Astrocyte (in vitro differentiated cells and primary cell): ENCODE measurements at regions not wholly inside any gene's neighbourhood (a gene's known extent, or its start where the extent isn't known, plus 50 kb on each side); places are given as distances from the start of the nearest gene placed in this dataset.

Source experiments
- DNase-seq: peaks from one replicate; pipeline ENCODE4 v3.0.0-alpha.2; 2010; ENCODE audit warnings: low read depth
- FAIRE-seq: peaks from 2 replicates; lab custom pipeline; 2011; peaks lifted over from hg19 to GRCh38; lab: Jason Lieb, UNC
- H2AFZ ChIP-seq: 2 replicates; pipeline ENCODE4 v1.6.0; 2012; ENCODE audit warnings: low read depth, low read length, inconsistent platforms
- H3K27ac ChIP-seq: 2 replicates; pipeline ENCODE4 v1.5.1; 2011; ENCODE audit warnings: low read depth, low read length, inconsistent platforms
- H3K27me3 ChIP-seq: 2 replicates; pipeline ENCODE4 v1.6.0; 2011; ENCODE audit warnings: low read length, inconsistent platforms; ENCODE audit not compliant: insufficient read depth
- H3K36me3 ChIP-seq: 2 replicates; pipeline ENCODE4 v1.5.1; 2011; ENCODE audit warnings: low read length, inconsistent platforms; ENCODE audit not compliant: insufficient read depth
- H3K4me1 ChIP-seq: 2 replicates; pipeline ENCODE4 v1.5.1; 2011; ENCODE audit warnings: low read length, inconsistent platforms; ENCODE audit not compliant: insufficient read depth
- H3K4me2 ChIP-seq: 2 replicates; pipeline ENCODE4 v1.6.0; 2012; ENCODE audit warnings: low read length, inconsistent platforms
- H3K4me3 ChIP-seq: 2 replicates; pipeline ENCODE4 v1.5.1; 2011; ENCODE audit warnings: low read depth, mild to moderate bottlenecking, low read length, inconsistent platforms; ENCODE audit not compliant: insufficient read depth
- H3K79me2 ChIP-seq: 2 replicates; pipeline ENCODE4 v1.6.0; 2012; ENCODE audit warnings: mild to moderate bottlenecking, low read length, inconsistent platforms; ENCODE audit not compliant: insufficient read depth
- H3K9ac ChIP-seq: 2 replicates; pipeline ENCODE4 v1.6.0; 2012; ENCODE audit warnings: mild to moderate bottlenecking, low read length, inconsistent platforms
- H3K9me3 ChIP-seq: 2 replicates; pipeline ENCODE4 v1.5.1; 2012; ENCODE audit warnings: low read depth, mild to moderate bottlenecking, low read length, inconsistent platforms; ENCODE audit not compliant: insufficient read depth
- H4K20me1 ChIP-seq: 2 replicates; pipeline ENCODE4 v1.6.0; 2012; ENCODE audit warnings: low read length, inconsistent platforms; ENCODE audit not compliant: insufficient read depth
- H3K27ac Mint-ChIP-seq: one replicate; pipeline ENCODE4 v1.8.0; 2021; ENCODE audit warnings: mild to moderate bottlenecking, mixed read lengths; ENCODE audit not compliant: unreplicated experiment
- H3K27me3 Mint-ChIP-seq: one replicate; pipeline ENCODE4 v1.8.0; 2021; ENCODE audit warnings: low read depth, mixed read lengths; ENCODE audit not compliant: unreplicated experiment
- H3K36me3 Mint-ChIP-seq: one replicate; pipeline ENCODE4 v1.8.0; 2021; ENCODE audit warnings: low read depth, mixed read lengths; ENCODE audit not compliant: unreplicated experiment
- H3K4me1 Mint-ChIP-seq: one replicate; pipeline ENCODE4 v1.8.0; 2021; ENCODE audit warnings: low read depth, mixed read lengths; ENCODE audit not compliant: unreplicated experiment
- H3K4me3 Mint-ChIP-seq: one replicate; pipeline ENCODE4 v1.8.0; 2021; ENCODE audit warnings: mild to moderate bottlenecking, moderate library complexity, mixed read lengths; ENCODE audit not compliant: unreplicated experiment
- H3K9me3 Mint-ChIP-seq: one replicate; pipeline ENCODE4 v1.8.0; 2021; ENCODE audit warnings: mild to moderate bottlenecking, mixed read lengths; ENCODE audit not compliant: unreplicated experiment
- CTCF ChIP-seq: IDR thresholded peaks from 2 replicates; pipeline ENCODE4 v1.5.1; 2011; ENCODE audit warnings: low read depth, mild to moderate bottlenecking, inconsistent platforms, low read length, moderate library complexity; ENCODE audit not compliant: insufficient read depth
- EZH2 ChIP-seq: IDR thresholded peaks from 2 replicates; pipeline ENCODE4 v1.6.1; 2012; ENCODE audit warnings: mild to moderate bottlenecking, low read length, inconsistent platforms; ENCODE audit not compliant: insufficient read depth

GRCh38 chr5:161169776-161170175, 317.8 kb upstream of the ATP10B start:
- H3K36me3 Mint-ChIP-seq, result no peaks in the 10 kb centered on the region
- Histone ChIP-seq H3K27me3 (no peaks in the 10 kb centered on the region), H3K4me3 (no peak overlapping the region), H3K4me1 (no peaks in the 10 kb centered on the region), H3K9me3 (no peaks in the 10 kb centered on the region), H3K36me3 (no peaks in the 10 kb centered on the region), H4K20me1 (no peaks in the 10 kb centered on the region), H3K27ac (no peak overlapping the region), H2AFZ (no peak overlapping the region), H3K79me2 (no peaks in the 10 kb centered on the region), H3K4me2 (no peak overlapping the region), H3K9ac (no peak overlapping the region)
- no peak overlapping the region for H3K4me3 Mint-ChIP-seq
- no peak for DNase-seq
- no peaks in the 10 kb centered on the region for H3K9me3 Mint-ChIP-seq
- TF ChIP-seq CTCF (no peak), EZH2 (no peak)
- H3K27me3 Mint-ChIP-seq, result no peaks in the 10 kb centered on the region
- no peak overlapping the region for H3K27ac Mint-ChIP-seq
- FAIRE-seq, result no peak
- H3K4me1 Mint-ChIP-seq, result no peaks in the 10 kb centered on the region

GRCh38 chr5:161167016-161167767, 315.2 kb upstream of the ATP10B start:
- FAIRE-seq, result no peak
- Histone ChIP-seq H3K4me2 (no peak overlapping the region), H4K20me1 (no peaks in the 10 kb centered on the region), H3K9ac (no peak overlapping the region), H3K4me3 (no peak overlapping the region), H3K36me3 (no peaks in the 10 kb centered on the region), H3K9me3 (no peaks in the 10 kb centered on the region), H3K79me2 (no peaks in the 10 kb centered on the region), H3K4me1 (no peaks in the 10 kb centered on the region), H2AFZ (no peak overlapping the region), H3K27me3 (no peaks in the 10 kb centered on the region), H3K27ac (no peak overlapping the region)
- H3K9me3 Mint-ChIP-seq, result peaks cover 1% of the 10 kb centered on the region
- no peak for DNase-seq
- no peaks in the 10 kb centered on the region for H3K36me3 Mint-ChIP-seq
- H3K4me3 Mint-ChIP-seq, result no peak overlapping the region
- no peak overlapping the region for H3K27ac Mint-ChIP-seq
- H3K4me1 Mint-ChIP-seq, result no peaks in the 10 kb centered on the region
- H3K27me3 Mint-ChIP-seq, result no peaks in the 10 kb centered on the region
- TF ChIP-seq EZH2 (no peak), CTCF (no peak)

GRCh38 chr5:161165998-161166660, 314.1 kb upstream of the ATP10B start:
- no peak for TF ChIP-seq CTCF
- TF ChIP-seq EZH2, result no peak
- Histone ChIP-seq H3K4me1 (no peaks in the 10 kb centered on the region), H3K4me2 (no peak overlapping the region), H4K20me1 (no peaks in the 10 kb centered on the region), H3K4me3 (no peak overlapping the region), H3K79me2 (no peaks in the 10 kb centered on the region), H3K9me3 (no peaks in the 10 kb centered on the region), H3K36me3 (no peaks in the 10 kb centered on the region), H3K9ac (no peak overlapping the region), H2AFZ (no peak overlapping the region), H3K27me3 (no peaks in the 10 kb centered on the region), H3K27ac (no peak overlapping the region)
- no peaks in the 10 kb centered on the region for H3K36me3 Mint-ChIP-seq
- no peaks in the 10 kb centered on the region for H3K27me3 Mint-ChIP-seq
- H3K4me1 Mint-ChIP-seq, result no peaks in the 10 kb centered on the region
- DNase-seq (no peak), FAIRE-seq (no peak)
- no peak overlapping the region for H3K4me3 Mint-ChIP-seq
- no peak overlapping the region for H3K27ac Mint-ChIP-seq
- peaks cover 1% of the 10 kb centered on the region for H3K9me3 Mint-ChIP-seq
